GM19043 (cell line): ENCODE measurements at regions not wholly inside any gene's neighbourhood (a gene's known extent, or its start where the extent isn't known, plus 50 kb on each side); places are given as distances from the start of the nearest gene placed in this dataset.

Experiments used
- ATAC-seq: cut with Tn5 transposase; IDR thresholded peaks from one replicate; pipeline ENCODE4 v1.9.1; 2021; ENCODE audit warnings: low read depth; ENCODE audit not compliant: unreplicated experiment

- no peak for ATAC-seq
These were observed 68.1 kb upstream of the SPTBN1 start for GRCh38 chr2:54388076-54388475.

- ATAC-seq = no peak
These were observed 63.4 kb upstream of the SPTBN1 start for GRCh38 chr2:54392555-54393324.

GRCh38 chr2:54394392-54394791 lies 61.7 kb upstream of the SPTBN1 start:
- peak; percentile 84 for ATAC-seq

- no peak for ATAC-seq
These were observed 60.0 kb upstream of the SPTBN1 start for GRCh38 chr2:54396107-54396506.

- ATAC-seq = no peak
These were observed 59.3 kb upstream of the SPTBN1 start for GRCh38 chr2:54396798-54397197.

GRCh38 chr2:54397426-54397825 lies 58.7 kb upstream of the SPTBN1 start:
- ATAC-seq = no peak

- ATAC-seq = no peak
These were observed 54.6 kb upstream of the SPTBN1 start for GRCh38 chr2:54401554-54401953.

GRCh38 chr2:54402350-54402749 lies 53.8 kb upstream of the SPTBN1 start:
- no peak for ATAC-seq

- ATAC-seq = no peak
These were observed 52.5 kb upstream of the SPTBN1 start for GRCh38 chr2:54403512-54404238.

- no peak for ATAC-seq
These were observed 51.9 kb upstream of the SPTBN1 start for GRCh38 chr2:54404270-54404669.

GRCh38 chr2:54406031-54406430 lies 50.1 kb upstream of the SPTBN1 start:
- ATAC-seq = no peak
